IMR-90 (cell line): ENCODE measurements at regions not wholly inside any gene's neighbourhood (a gene's known extent, or its start where the extent isn't known, plus 50 kb on each side); places are given as distances from the start of the nearest gene placed in this dataset.

Source experiments
- ATAC-seq: fragments of 200-7000 bp; cut with Tn5 transposase; 2 replicates; pipeline ENCODE4 v1.9.1; 2020; ENCODE audit warnings: low read depth, mild to moderate bottlenecking, moderate library complexity
- BruUV-seq: library from RNA; stranded (reverse); fragments of 400-500 nt; replicated peaks from 2 replicates; lab custom pipeline; 2021; lab: Mats Ljungman, UMichigan
- CTCF ChIA-PET: fragments of 300-600 bp; formaldehyde crosslinking; extraction: SDS; loops from one replicate; lab custom pipeline; 2021; ENCODE audit warnings: antibody characterized with exemption; lab: Yijun Ruan, JAX
- POLR2A ChIA-PET: fragments of 300-600 bp; sonication (Branson Sonifier 250); formaldehyde crosslinking; loops from one replicate; lab custom pipeline; 2022; ENCODE audit warnings: antibody characterized with exemption; ENCODE audit not compliant: unreplicated experiment; lab: Charles Lee
- DNase-seq: peaks from one replicate; pipeline ENCODE4 v3.0.0; 2013
- H2AFZ ChIP-seq: replicated peaks from 2 replicates; pipeline ENCODE3; 2013; ENCODE audit warnings: low read length, mild to moderate bottlenecking; ENCODE audit not compliant: poor library complexity
- H2AK5ac ChIP-seq: 2 replicates; pipeline ENCODE4 v1.6.1; 2013; ENCODE audit warnings: low read depth, low read length, inconsistent platforms
- H2AK9ac ChIP-seq: replicated peaks from 2 replicates; pipeline ENCODE3; 2013; ENCODE audit warnings: mild to moderate bottlenecking, low read depth, low read length, moderate library complexity; ENCODE audit not compliant: poor library complexity
- H2BK120ac ChIP-seq: 2 replicates; pipeline ENCODE4 v1.6.1; 2013; ENCODE audit warnings: low read depth, low read length, inconsistent platforms
- H2BK15ac ChIP-seq: 3 replicates; pipeline ENCODE4 v1.6.1; 2013; ENCODE audit warnings: low read depth, low read length, inconsistent platforms
- H2BK20ac ChIP-seq: 2 replicates; pipeline ENCODE4 v1.6.1; 2013; ENCODE audit warnings: low read depth, mild to moderate bottlenecking, inconsistent platforms, low read length, moderate library complexity
- H2BK5ac ChIP-seq: 2 replicates; pipeline ENCODE4 v1.6.1; 2013; ENCODE audit warnings: mild to moderate bottlenecking, low read depth, low read length, inconsistent platforms; ENCODE audit not compliant: poor library complexity, severe bottlenecking
- H3K14ac ChIP-seq: replicated peaks from 2 replicates; pipeline ENCODE4 v1.6.1; 2013; ENCODE audit warnings: low read depth, low read length, inconsistent platforms
- H3K18ac ChIP-seq: 2 replicates; pipeline ENCODE4 v1.6.1; 2013; ENCODE audit warnings: low read depth, low read length, control low read depth
- H3K23ac ChIP-seq: 2 replicates; pipeline ENCODE4 v1.6.1; 2013; ENCODE audit warnings: low read depth, low read length, inconsistent platforms
- H3K27ac ChIP-seq: 2 replicates; pipeline ENCODE4 v1.5.1; 2013; ENCODE audit warnings: mild to moderate bottlenecking, control low read depth, low read length; ENCODE audit not compliant: insufficient read depth
- H3K27me3 ChIP-seq: 2 replicates; pipeline ENCODE4 v1.6.1; 2013; ENCODE audit warnings: low read length; ENCODE audit not compliant: control insufficient read depth, insufficient read depth
- H3K36me3 ChIP-seq: 2 replicates; pipeline ENCODE4 v1.6.1; 2013; ENCODE audit warnings: low read length, mixed read lengths; ENCODE audit not compliant: control insufficient read depth, insufficient read depth
- H3K4ac ChIP-seq: 2 replicates; pipeline ENCODE4 v1.6.1; 2013; ENCODE audit warnings: low read depth, low read length, inconsistent platforms
- H3K4me1 ChIP-seq: 2 replicates; pipeline ENCODE4 v1.6.1; 2013; ENCODE audit warnings: low read length, mixed read lengths; ENCODE audit not compliant: control insufficient read depth, insufficient read depth
- H3K4me2 ChIP-seq: 2 replicates; pipeline ENCODE4 v1.6.1; 2013; ENCODE audit warnings: low read depth, mild to moderate bottlenecking, control low read depth, low read length, moderate library complexity
- H3K4me3 ChIP-seq: 2 replicates; pipeline ENCODE4 v1.5.1; 2013; ENCODE audit warnings: low read depth, mild to moderate bottlenecking, control low read depth, low read length, moderate library complexity; ENCODE audit not compliant: insufficient read depth
- H3K56ac ChIP-seq: 2 replicates; pipeline ENCODE4 v1.6.1; 2013; ENCODE audit warnings: low read length, inconsistent platforms; ENCODE audit not compliant: insufficient read depth; ENCODE audit errors: extremely low read depth
- H3K79me1 ChIP-seq, 2 experiments: 2 replicates each; pipeline ENCODE4 v1.6.1; 2013; ENCODE audit warnings: low read length in 2 of 2, inconsistent platforms in 1 of 2, low read depth in 1 of 2
- H3K9ac ChIP-seq: 2 replicates; pipeline ENCODE4 v1.6.1; 2013; ENCODE audit warnings: low read depth, low read length, control low read depth
- H3K9me1 ChIP-seq: 2 replicates; pipeline ENCODE4 v1.6.1; 2013; ENCODE audit warnings: low read length, inconsistent platforms; ENCODE audit not compliant: insufficient read depth
- H3K9me3 ChIP-seq: 2 replicates; pipeline ENCODE4 v1.6.1; 2013; ENCODE audit warnings: low read length; ENCODE audit not compliant: control insufficient read depth, insufficient read depth
- H4K20me1 ChIP-seq: 2 replicates; pipeline ENCODE4 v1.6.1; 2013; ENCODE audit warnings: low read length, inconsistent platforms; ENCODE audit not compliant: insufficient read depth
- H4K5ac ChIP-seq: 2 replicates; pipeline ENCODE4 v1.6.1; 2013; ENCODE audit warnings: mild to moderate bottlenecking, low read depth, low read length, control low read depth
- H4K8ac ChIP-seq, 2 experiments: 2 replicates each; pipeline ENCODE4 v1.6.1; 2013; ENCODE audit warnings: low read depth in 2 of 2, low read length in 2 of 2, control low read depth in 1 of 2, inconsistent platforms in 1 of 2
- H4K91ac ChIP-seq: 2 replicates; pipeline ENCODE4 v1.6.1; 2013; ENCODE audit warnings: low read depth, low read length, inconsistent platforms; ENCODE audit not compliant: insufficient read depth
- BHLHE40 ChIP-seq: fragments of 150-350 bp; IDR thresholded peaks from 2 replicates; pipeline ENCODE4 v1.6.1; 2016; ENCODE audit warnings: mild to moderate bottlenecking, low read depth, low read length
- CEBPB ChIP-seq: IDR thresholded peaks from 2 replicates; pipeline ENCODE4 v1.6.1; 2012; ENCODE audit warnings: low read depth, low read length, improper control_type of control experiment
- CHD1 ChIP-seq: IDR thresholded peaks from 2 replicates; pipeline ENCODE4 v1.6.1; 2012; ENCODE audit warnings: low read depth, low read length, improper control_type of control experiment
- FOS ChIP-seq: fragments of 150-350 bp; IDR thresholded peaks from 2 replicates; pipeline ENCODE4 v1.6.1; 2016; ENCODE audit warnings: low read depth, low read length
- MAFK ChIP-seq: IDR thresholded peaks from 2 replicates; pipeline ENCODE4 v1.6.1; 2012; ENCODE audit warnings: low read depth, low read length, improper control_type of control experiment
- MAZ ChIP-seq: IDR thresholded peaks from 2 replicates; pipeline ENCODE4 v1.6.1; 2012; ENCODE audit warnings: low read depth, mild to moderate bottlenecking, low read length, improper control_type of control experiment, moderate library complexity, borderline replicate concordance
- MXI1 ChIP-seq: IDR thresholded peaks from 2 replicates; pipeline ENCODE4 v1.6.1; 2012; ENCODE audit warnings: low read depth, mild to moderate bottlenecking, low read length, moderate library complexity, borderline replicate concordance
- NFE2L2 ChIP-seq: fragments of 150-350 bp; IDR thresholded peaks from 2 replicates; pipeline ENCODE4 v1.6.1; 2016; ENCODE audit warnings: low read depth, mild to moderate bottlenecking, low read length
- POLR2A ChIP-seq: IDR thresholded peaks from 2 replicates; pipeline ENCODE4 v1.6.1; 2012; ENCODE audit warnings: mild to moderate bottlenecking, low read depth, low read length
- RAD21 ChIP-seq: IDR thresholded peaks from 2 replicates; pipeline ENCODE4 v1.6.1; 2012; ENCODE audit warnings: low read length, improper control_type of control experiment
- RCOR1 ChIP-seq: IDR thresholded peaks from 2 replicates; pipeline ENCODE4 v1.6.1; 2012; ENCODE audit warnings: mild to moderate bottlenecking, low read length, improper control_type of control experiment; ENCODE audit not compliant: insufficient replicate concordance
- RFX5 ChIP-seq: IDR thresholded peaks from 2 replicates; pipeline ENCODE4 v1.8.0; 2012; ENCODE audit warnings: low read depth, mild to moderate bottlenecking, low read length, moderate library complexity
- SMC3 ChIP-seq: fragments of 150-350 bp; IDR thresholded peaks from 2 replicates; pipeline ENCODE4 v1.6.1; 2016; ENCODE audit warnings: low read depth, mild to moderate bottlenecking, antibody characterized with exemption, low read length, moderate library complexity
- WGBS, 2 experiments: methylation state at CpG; one replicate each; pipeline versions ENCODE4 v1.1.5 to v1.1.7; 2013; ENCODE audit warnings: missing lambda C conversion rate in 2 of 2; ENCODE audit not compliant: insufficient read length in 1 of 2; ENCODE audit errors: extremely low coverage in 2 of 2; 5-methylcytosine and 5-hydroxymethylcytosine counted together
- dilution Hi-C: fragments of 300-500 bp; cut with HindIII; formaldehyde crosslinking; loops from one replicate; pipeline ENCODE4 v1.14.3; 2018; ENCODE audit warnings: low sequenced_read_pairs; ENCODE audit not compliant: unreplicated experiment
- in situ Hi-C: fragments of 300-500 bp; cut with MboI; formaldehyde crosslinking; loops from 3 replicates; pipeline ENCODE4 v1.14.3; 2019; ENCODE audit warnings: low sequenced_read_pairs, inconsistent platforms, mixed read lengths
- intact Hi-C: fragments of 100-400 bp; cut with micrococcal nuclease; formaldehyde crosslinking; loops from 2 replicates; pipeline ENCODE4 v1.10.0; 2022
- TF ChIP-seq, protein P1 (sequence below): fragments of 150-350 bp; IDR thresholded peaks from 2 replicates; pipeline ENCODE4 v1.6.1; 2016; ENCODE audit warnings: low read depth, mild to moderate bottlenecking, low read length, moderate library complexity, borderline replicate concordance
- TF ChIP-seq, protein P2 (sequence below): fragments of 150-350 bp; IDR thresholded peaks from 2 replicates; pipeline ENCODE4 v1.6.1; 2017; ENCODE audit warnings: mild to moderate bottlenecking, antibody characterized with exemption, low read length, low read depth
- TF ChIP-seq, protein P3 (sequence below): conservative IDR thresholded peaks from 2 replicates; pipeline ENCODE4 v1.5.1; 2012; ENCODE audit warnings: mild to moderate bottlenecking, low read depth, low read length, improper control_type of control experiment

DNA sequence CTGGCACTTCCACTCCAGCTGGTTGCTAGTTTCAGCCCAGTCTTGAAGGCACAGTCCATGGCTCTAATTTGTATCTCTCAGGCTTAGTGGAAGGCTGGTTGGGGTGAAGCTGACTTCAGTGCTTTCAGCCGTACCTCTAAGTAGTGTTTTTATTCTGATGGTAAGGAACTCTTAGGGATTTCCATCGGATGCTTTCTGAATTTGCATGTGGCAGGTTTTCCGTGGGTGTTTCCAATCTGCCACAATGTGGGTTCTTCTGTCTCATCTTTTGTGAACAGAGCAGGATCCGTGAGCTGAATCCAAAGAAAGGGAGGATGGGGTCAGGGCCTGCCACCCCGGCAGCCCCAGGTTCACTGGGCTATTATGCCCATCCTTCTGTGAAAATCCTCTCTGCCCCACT is 607.9 kb upstream of the MKI67 start:
- CTCF ChIA-PET = no interaction called here

More for the DNA sequence above, 607.9 kb upstream of the MKI67 start:
- Histone ChIP-seq H3K4me3 (no peak overlapping the region), H2AFZ (no peak overlapping the region), H3K9me3 (peaks cover 47% of the 10 kb centered on the region), H3K36me3 (no peaks in the 10 kb centered on the region), H3K4me2 (no peak overlapping the region), H2BK5ac (no peak overlapping the region), H4K8ac (no peak overlapping the region), H4K20me1 (no peaks in the 10 kb centered on the region), H3K27me3 (no peaks in the 10 kb centered on the region), H2BK15ac (no peak overlapping the region), H4K5ac (no peak overlapping the region), H2AK9ac (no peak overlapping the region), H3K4ac (no peak overlapping the region), H3K18ac (no peak overlapping the region), H3K14ac (no peak overlapping the region), H2BK20ac (no peak overlapping the region), H2BK120ac (no peak overlapping the region), H4K91ac (no peak overlapping the region), H3K79me1 (no peaks in the 10 kb centered on the region), H3K27ac (no peak overlapping the region), H3K23ac (no peak overlapping the region), H3K9ac (no peak overlapping the region), H3K56ac (no peak overlapping the region), H3K9me1 (no peaks in the 10 kb centered on the region), H2AK5ac (no peak overlapping the region), H3K4me1 (no peaks in the 10 kb centered on the region)
- dilution Hi-C loops (no loop called here), in situ Hi-C loops (no loop called here), intact Hi-C loops (no loop called here)
- WGBS, 2 experiments = no CpG with 5 or more reads among the region's 5 CpGs
- ATAC-seq (no peak), DNase-seq (no peak)
- BruUV-seq = no TSS peak
- TF ChIP-seq, protein P1, sequence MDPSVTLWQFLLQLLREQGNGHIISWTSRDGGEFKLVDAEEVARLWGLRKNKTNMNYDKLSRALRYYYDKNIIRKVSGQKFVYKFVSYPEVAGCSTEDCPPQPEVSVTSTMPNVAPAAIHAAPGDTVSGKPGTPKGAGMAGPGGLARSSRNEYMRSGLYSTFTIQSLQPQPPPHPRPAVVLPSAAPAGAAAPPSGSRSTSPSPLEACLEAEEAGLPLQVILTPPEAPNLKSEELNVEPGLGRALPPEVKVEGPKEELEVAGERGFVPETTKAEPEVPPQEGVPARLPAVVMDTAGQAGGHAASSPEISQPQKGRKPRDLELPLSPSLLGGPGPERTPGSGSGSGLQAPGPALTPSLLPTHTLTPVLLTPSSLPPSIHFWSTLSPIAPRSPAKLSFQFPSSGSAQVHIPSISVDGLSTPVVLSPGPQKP = no peak
- TF ChIP-seq CEBPB (no peak), MXI1 (no peak), CHD1 (no peak), RFX5 (no peak), BHLHE40 (no peak), FOS (no peak), MAFK (no peak), SMC3 (no peak), RCOR1 (no peak), POLR2A (no peak), RAD21 (no peak), MAZ (no peak), NFE2L2 (no peak)
- TF ChIP-seq, protein P2, sequence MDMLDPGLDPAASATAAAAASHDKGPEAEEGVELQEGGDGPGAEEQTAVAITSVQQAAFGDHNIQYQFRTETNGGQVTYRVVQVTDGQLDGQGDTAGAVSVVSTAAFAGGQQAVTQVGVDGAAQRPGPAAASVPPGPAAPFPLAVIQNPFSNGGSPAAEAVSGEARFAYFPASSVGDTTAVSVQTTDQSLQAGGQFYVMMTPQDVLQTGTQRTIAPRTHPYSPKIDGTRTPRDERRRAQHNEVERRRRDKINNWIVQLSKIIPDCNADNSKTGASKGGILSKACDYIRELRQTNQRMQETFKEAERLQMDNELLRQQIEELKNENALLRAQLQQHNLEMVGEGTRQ = no peak
- TF ChIP-seq, protein P3, sequence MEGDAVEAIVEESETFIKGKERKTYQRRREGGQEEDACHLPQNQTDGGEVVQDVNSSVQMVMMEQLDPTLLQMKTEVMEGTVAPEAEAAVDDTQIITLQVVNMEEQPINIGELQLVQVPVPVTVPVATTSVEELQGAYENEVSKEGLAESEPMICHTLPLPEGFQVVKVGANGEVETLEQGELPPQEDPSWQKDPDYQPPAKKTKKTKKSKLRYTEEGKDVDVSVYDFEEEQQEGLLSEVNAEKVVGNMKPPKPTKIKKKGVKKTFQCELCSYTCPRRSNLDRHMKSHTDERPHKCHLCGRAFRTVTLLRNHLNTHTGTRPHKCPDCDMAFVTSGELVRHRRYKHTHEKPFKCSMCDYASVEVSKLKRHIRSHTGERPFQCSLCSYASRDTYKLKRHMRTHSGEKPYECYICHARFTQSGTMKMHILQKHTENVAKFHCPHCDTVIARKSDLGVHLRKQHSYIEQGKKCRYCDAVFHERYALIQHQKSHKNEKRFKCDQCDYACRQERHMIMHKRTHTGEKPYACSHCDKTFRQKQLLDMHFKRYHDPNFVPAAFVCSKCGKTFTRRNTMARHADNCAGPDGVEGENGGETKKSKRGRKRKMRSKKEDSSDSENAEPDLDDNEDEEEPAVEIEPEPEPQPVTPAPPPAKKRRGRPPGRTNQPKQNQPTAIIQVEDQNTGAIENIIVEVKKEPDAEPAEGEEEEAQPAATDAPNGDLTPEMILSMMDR = no peak
- POLR2A ChIA-PET = no interaction called here
